ENCODE measurements at regions not wholly inside any gene's neighbourhood (a gene's known extent, or its start where the extent isn't known, plus 50 kb on each side); places are given as distances from the start of the nearest gene placed in this dataset.

- Histone ChIP-seq H3K9me3 (ENCODE audit: control insufficient read depth in 2 of 3, insufficient read depth in 1 of 3, low read length in 3 of 3) (no peaks in the 10 kb centered on the region), H3K27ac (ENCODE audit: low read depth in 2 of 2, low read length in 2 of 2) (no peak overlapping the region), H3K4me1 (ENCODE audit: control insufficient read depth in 2 of 3, insufficient read depth in 2 of 3, low read depth in 1 of 3, low read length in 3 of 3) (peaks cover 0 to 4% (median 0%) of the 10 kb centered on the region in 3 donors), H3K36me3 (ENCODE audit: control insufficient read depth in 2 of 3, insufficient read depth in 3 of 3, low read length in 3 of 3) (no peaks in the 10 kb centered on the region), H3K27me3 (ENCODE audit: control insufficient read depth, insufficient read depth, low read length) (no peaks in the 10 kb centered on the region), H3K4me3 (ENCODE audit: low read length in 3 of 3) (no peak overlapping the region), H3K9ac (ENCODE audit: low read length in 3 of 3) (no peak overlapping the region)
- intact Hi-C loops (cut with DNase I), result no loop called here
- TF ChIP-seq CTCF (IDR thresholded peaks at IDR 0.05; ENCODE audit: borderline replicate concordance, extremely low read depth, insufficient read depth), result no peak
- FAIRE-seq (no peak), DNase-seq (no peak)
These were observed 234.9 kb downstream of the SKIDA1 start for GRCh38 chr10:21290499-21291160.

GRCh38 chr10:21289961-21290360, 235.5 kb downstream of the SKIDA1 start:
- intact Hi-C loops (cut with DNase I), result no loop called here
- Histone ChIP-seq H3K4me3 (ENCODE audit: low read length in 3 of 3) (no peak overlapping the region), H3K9ac (ENCODE audit: low read length in 3 of 3) (no peak overlapping the region), H3K27me3 (ENCODE audit: control insufficient read depth, insufficient read depth, low read length) (no peaks in the 10 kb centered on the region), H3K36me3 (ENCODE audit: control insufficient read depth in 2 of 3, insufficient read depth in 3 of 3, low read length in 3 of 3) (no peaks in the 10 kb centered on the region), H3K9me3 (ENCODE audit: control insufficient read depth in 2 of 3, insufficient read depth in 1 of 3, low read length in 3 of 3) (no peaks in the 10 kb centered on the region), H3K27ac (ENCODE audit: low read depth in 2 of 2, low read length in 2 of 2) (no peak overlapping the region), H3K4me1 (ENCODE audit: control insufficient read depth in 2 of 3, insufficient read depth in 2 of 3, low read depth in 1 of 3, low read length in 3 of 3) (peaks cover 0 to 4% (median 0%) of the 10 kb centered on the region in 3 donors)
- TF ChIP-seq CTCF (IDR thresholded peaks at IDR 0.05; ENCODE audit: borderline replicate concordance, extremely low read depth, insufficient read depth), result no peak
- no peak for DNase-seq
- no peak for FAIRE-seq

- TF ChIP-seq CTCF (IDR thresholded peaks at IDR 0.05; ENCODE audit: borderline replicate concordance, extremely low read depth, insufficient read depth), result no peak
- Histone ChIP-seq H3K9me3 (ENCODE audit: control insufficient read depth in 2 of 3, insufficient read depth in 1 of 3, low read length in 3 of 3) (no peaks in the 10 kb centered on the region), H3K36me3 (ENCODE audit: control insufficient read depth in 2 of 3, insufficient read depth in 3 of 3, low read length in 3 of 3) (no peaks in the 10 kb centered on the region), H3K27ac (ENCODE audit: low read depth in 2 of 2, low read length in 2 of 2) (no peak overlapping the region), H3K27me3 (ENCODE audit: control insufficient read depth, insufficient read depth, low read length) (no peaks in the 10 kb centered on the region), H3K4me1 (ENCODE audit: control insufficient read depth in 2 of 3, insufficient read depth in 2 of 3, low read depth in 1 of 3, low read length in 3 of 3) (peaks cover 0 to 4% (median 0%) of the 10 kb centered on the region in 3 donors), H3K4me3 (ENCODE audit: low read length in 3 of 3) (no peak overlapping the region), H3K9ac (ENCODE audit: low read length in 3 of 3) (no peak overlapping the region)
- intact Hi-C loops (cut with DNase I), result no loop called here
- no peak for FAIRE-seq
- no peak for DNase-seq
These were observed 236.2 kb downstream of the SKIDA1 start for GRCh38 chr10:21289271-21289670.
